Spleen (tissue), 11 donors: ENCODE measurements at regions not wholly inside any gene's neighbourhood (a gene's known extent, or its start where the extent isn't known, plus 50 kb on each side); places are given as distances from the start of the nearest gene placed in this dataset.

Experiments used
- DNase-seq: peaks from one replicate; pipeline ENCODE4 v3.0.0-alpha.2; 2020
- H3K27ac ChIP-seq, 8 donors: fragments of 200-600 bp; sonication (generic) in 7 of 8; 1 replicate in 4 of 8; 2 replicates in 4 of 8; pipeline versions ENCODE4 v1.5.0 to v1.8.0; 2016 to 2021; ENCODE audit warnings: inconsistent platforms in 4 of 8, mild to moderate bottlenecking in 4 of 8, moderate library complexity in 1 of 8
- H3K27me3 ChIP-seq, 7 donors: fragments of 200-600 bp; sonication (generic) in 6 of 7; replicated peaks in 1 of 7; 1 replicate in 4 of 7; 2 replicates in 3 of 7; pipeline versions ENCODE4 v1.5.0 to v1.8.0; 2016 to 2021; ENCODE audit warnings: inconsistent platforms in 3 of 7, mild to moderate bottlenecking in 1 of 7
- H3K36me3 ChIP-seq, 6 donors: fragments of 200-600 bp; sonication (generic) in 5 of 6; 1 replicate in 4 of 6; 2 replicates in 2 of 6; pipeline versions ENCODE4 v1.5.0 to v1.8.0; 2016 to 2021; ENCODE audit warnings: inconsistent platforms in 2 of 6
- H3K4me1 ChIP-seq, 6 donors: fragments of 200-600 bp; sonication (generic) in 5 of 6; 1 replicate in 3 of 6; 2 replicates in 3 of 6; pipeline versions ENCODE4 v1.5.0 to v1.8.0; 2016 to 2021; ENCODE audit warnings: inconsistent platforms in 3 of 6
- H3K4me3 ChIP-seq, 8 donors: fragments of 200-600 bp; sonication (generic) in 7 of 8; 1 replicate in 4 of 8; 2 replicates in 4 of 8; pipeline versions ENCODE4 v1.5.0 to v1.8.0; 2016 to 2021; ENCODE audit warnings: inconsistent platforms in 4 of 8, mild to moderate bottlenecking in 4 of 8, moderate library complexity in 2 of 8
- H3K9me3 ChIP-seq, 8 donors: fragments of 200-600 bp; sonication (generic) in 7 of 8; 1 replicate in 4 of 8; 2 replicates in 4 of 8; pipeline versions ENCODE4 v1.5.0 to v1.8.0; 2016 to 2021; ENCODE audit warnings: inconsistent platforms in 4 of 8
- CTCF ChIP-seq, 11 experiments: fragments of 200-600 bp in 7 of 11; fragments of 450-650 bp in 4 of 11; sonication (generic) in 4 of 11; IDR thresholded peaks in 8 of 11; conservative IDR thresholded peaks in 3 of 11; 1 replicate in 7 of 11; 2 replicates in 4 of 11; pipeline versions ENCODE4 v1.4.0 to v1.8.0; 2016 to 2021; ENCODE audit warnings: antibody characterized with exemption in 11 of 11, inconsistent platforms in 4 of 11, mild to moderate bottlenecking in 1 of 11
- POLR2A ChIP-seq, 3 donors: fragments of 450-650 bp; IDR thresholded peaks; one replicate each; pipeline ENCODE4 v1.5.1; 2017; ENCODE audit warnings: antibody characterized with exemption in 3 of 3, mild to moderate bottlenecking in 1 of 3
- POLR2AphosphoS5 ChIP-seq, 3 donors: sonication (generic); formaldehyde crosslinking; IDR thresholded peaks; one replicate each; pipeline ENCODE4 v1.5.1; 2017; ENCODE audit warnings: antibody characterized with exemption in 3 of 3
- WGBS, 5 donors: extraction: QIAGEN DNeasy Blood & Tissue Kit in 3 of 5; methylation state at CpG; one replicate each; pipeline versions ENCODE4 v1.1.5 to v1.1.7; 2013 to 2018; 5-methylcytosine and 5-hydroxymethylcytosine counted together
- intact Hi-C: fragments of 100-400 bp; cut with DNase I; formaldehyde crosslinking; loops from one replicate; pipeline ENCODE4 v1.15.0; 2023; ENCODE audit warnings: low total_unique reads
- donor health status: healthy with polysubstance abuse.
- donor health status: DM: no; HTN: no; CAD: no; lungs with moderate emphysema.
- donor health status: DM: no; HTN: no; CAD: no.
- donor health status: Bipolar disorder and iron deficiency.
- donor health status: healthy.
- donor health status: DM: no; HTN: no; CAD: no.
- donor health status: DM: yes; HTN: yes; CAD: no.

- H3K9me3 ChIP-seq = no peaks in the 10 kb centered on the region
- peaks cover 0 to 18% (median 0%) of the 10 kb centered on the region in 6 donors for H3K36me3 ChIP-seq
- TF ChIP-seq CTCF (IDR thresholded peaks at IDR 0.05 in 8 of 11, conservative IDR thresholded peaks at IDR 0.05 in 3 of 11) (no peak), POLR2A (IDR thresholded peaks at IDR 0.05) (no peak), POLR2AphosphoS5 (IDR thresholded peaks at IDR 0.05) (no peak)
- peaks cover 0 to 11% (median 0%) of the 10 kb centered on the region in 6 donors for H3K4me1 ChIP-seq
- WGBS, 5 donors = 87 to 98% (median 94%) methylated on average over 6 of the region's 6 CpGs
- H3K27me3 ChIP-seq = no peaks in the 10 kb centered on the region
- H3K4me3 ChIP-seq = no peak overlapping the region
- no peak for DNase-seq
- intact Hi-C loops = no loop called here
- no peak overlapping the region for H3K27ac ChIP-seq
These were observed 127.7 kb upstream of the FOXN3 start for GRCh38 chr14:89544636-89545301.

DNA sequence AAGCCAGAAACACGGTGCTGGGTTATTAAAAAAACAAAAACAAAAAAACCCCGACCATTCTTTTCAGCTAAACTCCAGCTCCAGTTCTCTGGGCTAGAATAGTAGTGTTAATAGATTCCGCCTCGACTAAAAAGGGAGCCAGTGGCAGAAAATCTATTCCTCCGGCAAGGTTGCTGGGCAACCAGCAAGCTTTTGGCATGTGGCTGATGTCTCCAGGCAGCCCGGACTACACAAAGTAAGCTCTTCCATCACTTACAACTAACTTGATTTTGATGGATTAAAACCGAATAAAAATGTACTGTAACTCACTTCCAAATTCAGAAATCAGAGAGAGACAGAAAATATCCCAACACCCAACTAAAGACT lies 126.4 kb upstream of the FOXN3 start:
- Histone ChIP-seq H3K9me3 (no peaks in the 10 kb centered on the region), H3K27me3 (no peaks in the 10 kb centered on the region), H3K4me3 (no peak overlapping the region), H3K36me3 (peaks cover 0 to 10% (median 0%) of the 10 kb centered on the region in 6 donors), H3K4me1 (peaks cover 0 to 11% (median 0%) of the 10 kb centered on the region in 6 donors), H3K27ac (no peak overlapping the region)
- 74 to 87% (median 83%) methylated on average over 7 of the region's 7 CpGs for WGBS, 5 donors
- intact Hi-C loops = no loop called here
- no peak for TF ChIP-seq POLR2AphosphoS5 (IDR thresholded peaks at IDR 0.05)
- TF ChIP-seq POLR2A (IDR thresholded peaks at IDR 0.05) = no peak
- no peak for TF ChIP-seq CTCF (IDR thresholded peaks at IDR 0.05 in 8 of 11, conservative IDR thresholded peaks at IDR 0.05 in 3 of 11)
- no peak for DNase-seq

DNA sequence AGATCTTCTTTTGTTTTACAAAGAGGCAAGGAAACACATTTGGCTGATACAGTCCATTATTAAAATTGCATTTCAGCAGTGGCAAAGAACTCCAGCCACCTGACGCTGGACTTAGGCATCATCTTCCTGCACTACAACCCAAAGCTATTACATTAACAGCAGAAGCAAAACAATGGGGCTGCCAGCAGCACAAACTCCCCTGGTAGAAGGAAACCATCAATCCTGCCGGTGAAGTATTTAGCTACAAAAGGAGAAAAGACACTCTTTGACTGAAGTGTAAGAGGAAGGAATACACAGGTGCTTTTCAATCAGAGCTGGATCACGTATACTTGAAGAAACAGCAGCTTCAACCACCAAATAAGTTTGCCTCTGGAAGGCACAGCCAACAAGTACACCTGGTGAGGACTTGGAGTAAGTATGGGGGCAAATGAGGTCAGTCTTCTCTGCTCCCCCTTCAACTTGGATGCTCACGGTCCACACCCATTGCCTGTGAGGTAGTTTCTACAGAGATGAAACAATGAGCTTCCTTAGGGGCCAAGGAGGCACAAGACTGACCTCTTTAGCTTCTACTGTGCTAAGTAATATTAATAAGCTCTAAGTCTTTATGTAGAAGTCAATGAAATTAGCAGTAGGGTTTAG lies 125.9 kb upstream of the FOXN3 start:
- no peak for DNase-seq
- intact Hi-C loops = no loop called here
- no peak overlapping the region for H3K4me3 ChIP-seq
- H3K27ac ChIP-seq = no peak overlapping the region
- WGBS, 5 donors = 49 to 73% (median 62%) methylated on average over 4 of the region's 4 CpGs
- no peaks in the 10 kb centered on the region for H3K27me3 ChIP-seq
- H3K36me3 ChIP-seq = peaks cover 0 to 5% (median 0%) of the 10 kb centered on the region in 6 donors
- TF ChIP-seq POLR2AphosphoS5 (IDR thresholded peaks at IDR 0.05) (no peak), POLR2A (IDR thresholded peaks at IDR 0.05) (no peak), CTCF (IDR thresholded peaks at IDR 0.05 in 8 of 11, conservative IDR thresholded peaks at IDR 0.05 in 3 of 11) (no peak)
- no peaks in the 10 kb centered on the region for H3K9me3 ChIP-seq
- peaks cover 0 to 11% (median 0%) of the 10 kb centered on the region in 6 donors for H3K4me1 ChIP-seq

DNA sequence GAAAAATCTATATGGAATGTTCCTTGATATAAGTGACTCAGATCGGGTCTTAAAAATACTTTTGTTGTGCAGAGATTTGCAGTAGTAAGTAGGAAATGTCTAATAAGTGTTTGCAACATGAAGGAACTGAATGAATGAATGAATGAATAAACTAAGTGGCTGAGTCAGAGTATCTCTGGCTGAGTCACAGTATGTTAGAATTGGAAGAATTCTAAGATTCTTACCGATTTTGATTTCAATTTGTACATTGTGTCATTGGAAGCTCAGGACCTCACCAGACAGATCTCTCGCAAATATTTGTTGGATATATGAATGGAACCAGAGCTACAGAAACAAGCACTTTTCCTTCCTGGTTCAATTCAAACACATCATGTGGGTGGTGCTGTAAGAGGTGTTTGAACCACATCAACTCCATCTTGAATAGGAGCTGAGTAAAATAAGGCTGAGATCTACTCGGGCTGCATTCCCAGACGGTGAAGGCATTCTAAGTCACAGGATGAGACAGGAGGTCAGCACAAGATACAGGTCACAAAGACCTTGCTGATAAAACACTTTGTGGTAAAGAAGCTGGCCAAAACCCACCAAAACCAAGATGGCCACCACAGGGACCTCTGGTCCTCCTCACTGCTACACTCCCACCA lies 123.9 kb upstream of the FOXN3 start:
- no peaks in the 10 kb centered on the region for H3K36me3 ChIP-seq
- DNase-seq = no peak
- H3K27me3 ChIP-seq = no peaks in the 10 kb centered on the region
- H3K4me3 ChIP-seq = no peak overlapping the region
- TF ChIP-seq POLR2A (IDR thresholded peaks at IDR 0.05) (no peak), CTCF (IDR thresholded peaks at IDR 0.05 in 8 of 11, conservative IDR thresholded peaks at IDR 0.05 in 3 of 11) (no peak), POLR2AphosphoS5 (IDR thresholded peaks at IDR 0.05) (no peak)
- H3K9me3 ChIP-seq = no peaks in the 10 kb centered on the region
- H3K27ac ChIP-seq = no peak overlapping the region
- intact Hi-C loops = no loop called here
- 89 to 98% (median 94%) methylated on average over 5 of the region's 5 CpGs for WGBS, 5 donors
- H3K4me1 ChIP-seq = peaks cover 0 to 11% (median 0%) of the 10 kb centered on the region in 6 donors
